Left renal cortex interstitium (tissue), 4 donors: ENCODE measurements at regions not wholly inside any gene's neighbourhood (a gene's known extent, or its start where the extent isn't known, plus 50 kb on each side); places are given as distances from the start of the nearest gene placed in this dataset.
"Not testable (repeated sequence)": the region's sequence is repeated elsewhere in the genome, so short reads cannot be mapped to it uniquely, and the experiment has no call there.

Source experiments
- DNase-seq, 4 donors: peaks; one replicate each; pipeline ENCODE4 v3.0.0-alpha.2; 2013; ENCODE audit warnings: low read depth in 4 of 4, low spot score in 2 of 4, missing footprints in 1 of 4

- no peak for DNase-seq
These were observed 114.2 kb upstream of the LY86 start for GRCh38 chr6:6474170-6474920.

- DNase-seq: no peak
These were observed 108.7 kb upstream of the LY86 start for GRCh38 chr6:6479785-6480184.

- no peak for DNase-seq
These were observed 106.3 kb upstream of the LY86 start for GRCh38 chr6:6482256-6482655.

GRCh38 chr6:6483168-6483567 is 105.4 kb upstream of the LY86 start:
- DNase-seq: no peak

GRCh38 chr6:6483733-6484132 is 104.8 kb upstream of the LY86 start:
- no peak for DNase-seq

- no peak for DNase-seq
These were observed 103.8 kb upstream of the LY86 start for GRCh38 chr6:6484681-6485080.

- DNase-seq: no peak
These were observed 101.9 kb upstream of the LY86 start for GRCh38 chr6:6486595-6486994.

- DNase-seq: no peak
These were observed 96.8 kb upstream of the LY86 start for GRCh38 chr6:6491761-6492160.

- no peak for DNase-seq
These were observed 95.8 kb upstream of the LY86 start for GRCh38 chr6:6492675-6493074.

GRCh38 chr6:6494139-6494538 is 94.4 kb upstream of the LY86 start:
- not testable (repeated sequence) for DNase-seq

- DNase-seq: peak in 1 of 4 donors; percentile 24
These were observed 93.8 kb upstream of the LY86 start for GRCh38 chr6:6494677-6495076.

GRCh38 chr6:6495851-6496250 is 92.7 kb upstream of the LY86 start:
- no peak for DNase-seq

- DNase-seq: no peak
These were observed 91.0 kb upstream of the LY86 start for GRCh38 chr6:6497541-6497940.

- DNase-seq: no peak
These were observed 90.5 kb upstream of the LY86 start for GRCh38 chr6:6497976-6498375.

GRCh38 chr6:6503191-6503590 is 85.3 kb upstream of the LY86 start:
- DNase-seq: no peak

- no peak for DNase-seq
These were observed 83.4 kb upstream of the LY86 start for GRCh38 chr6:6505111-6505510.

GRCh38 chr6:6508643-6509042 is 79.9 kb upstream of the LY86 start:
- DNase-seq: no peak

GRCh38 chr6:6509284-6509683 is 79.2 kb upstream of the LY86 start:
- DNase-seq: no peak

GRCh38 chr6:6512711-6513110 is 75.8 kb upstream of the LY86 start:
- DNase-seq: no peak

GRCh38 chr6:6515691-6516607 is 72.6 kb upstream of the LY86 start:
- no peak for DNase-seq

- DNase-seq: no peak
These were observed 71.7 kb upstream of the LY86 start for GRCh38 chr6:6516666-6517458.
